HepG2 (cell line): ENCODE measurements at regions not wholly inside any gene's neighbourhood (a gene's known extent, or its start where the extent isn't known, plus 50 kb on each side); places are given as distances from the start of the nearest gene placed in this dataset.

Experiments
- ATAC-seq: fragments of 200-7000 bp; cut with Tn5 transposase; 3 replicates; pipeline ENCODE4 v1.9.1; 2020; ENCODE audit warnings: mild to moderate bottlenecking, moderate library complexity
- BruUV-seq: library from RNA; stranded (reverse); fragments of 400-500 nt; replicated peaks from 2 replicates; lab custom pipeline; 2021; lab: Mats Ljungman, UMichigan
- CTCF ChIA-PET: fragments of 300-600 bp; formaldehyde crosslinking; extraction: SDS; loops from one replicate; lab custom pipeline; 2021; ENCODE audit warnings: low total read pairs, inconsistent platforms, low intra/inter-chr PET ratio; lab: Yijun Ruan, JAX
- POLR2A ChIA-PET: fragments of 350-600 bp; sonication (Branson Sonifier 250); formaldehyde crosslinking; loops from one replicate; lab custom pipeline; 2020; ENCODE audit warnings: antibody characterized with exemption, inconsistent platforms; lab: Yijun Ruan, JAX
- DNase-seq: peaks from one replicate; pipeline ENCODE4 v3.0.0-alpha.2; 2015; ENCODE audit warnings: low spot score
- FAIRE-seq: peaks from 3 replicates; lab custom pipeline; 2011; peaks lifted over from hg19 to GRCh38; lab: Jason Lieb, UNC
- H2AFZ ChIP-seq: one replicate; pipeline ENCODE4 v1.6.1; 2011; ENCODE audit warnings: low read length, inconsistent platforms
- H3K27ac ChIP-seq: fragments of 300-600 bp; 3 replicates; pipeline ENCODE4 v1.8.0; 2011; ENCODE audit warnings: mixed run types, mild to moderate bottlenecking, mixed read lengths, low read length, inconsistent platforms; ENCODE audit not compliant: insufficient read depth; ENCODE audit errors: extremely low read length
- H3K27me3 ChIP-seq, 2 experiments: fragments of 200-600 bp in 1 of 2; 2 replicates in 1 of 2; 3 replicates in 1 of 2; pipeline versions ENCODE4 v1.6.0 to v1.8.0; 2011; ENCODE audit warnings: low read length in 2 of 2, mild to moderate bottlenecking in 2 of 2, moderate library complexity in 2 of 2, inconsistent platforms in 1 of 2; ENCODE audit not compliant: insufficient read depth in 2 of 2, control insufficient read depth in 1 of 2
- H3K36me3 ChIP-seq, 2 experiments: fragments of 200-600 bp in 1 of 2; replicated peaks in 1 of 2; 2 replicates in 1 of 2; 3 replicates in 1 of 2; pipeline versions ENCODE4 v1.5.1 to v1.8.0; 2011; ENCODE audit warnings: low read length in 2 of 2, inconsistent platforms in 1 of 2; ENCODE audit not compliant: insufficient read depth in 2 of 2, control insufficient read depth in 1 of 2
- H3K4me1 ChIP-seq: 2 replicates; pipeline ENCODE4 v1.5.1; 2012; ENCODE audit warnings: low read length, inconsistent platforms; ENCODE audit not compliant: insufficient read depth
- H3K4me2 ChIP-seq: 2 replicates; pipeline ENCODE4 v1.6.0; 2011; ENCODE audit warnings: low read depth, low read length, inconsistent platforms
- H3K4me3 ChIP-seq, 3 experiments: fragments of 200-600 bp in 1 of 3; sonication (generic), shearing (Covaris generic) in 1 of 3; replicated peaks in 1 of 3; 2 replicates each; pipeline ENCODE4 v1.5.1; 2011 to 2016; ENCODE audit warnings: low read length in 3 of 3, inconsistent platforms in 2 of 3, low read depth in 2 of 3, mild to moderate bottlenecking in 2 of 3, control low read depth in 1 of 3, mixed read lengths in 1 of 3; ENCODE audit not compliant: insufficient read depth in 1 of 3
- H3K79me2 ChIP-seq: one replicate; pipeline ENCODE4 v1.6.1; 2011; ENCODE audit warnings: low read length, inconsistent platforms; ENCODE audit not compliant: insufficient read depth
- H3K9ac ChIP-seq: 2 replicates; pipeline ENCODE4 v1.6.0; 2011; ENCODE audit warnings: mild to moderate bottlenecking, low read depth, low read length, inconsistent platforms; ENCODE audit not compliant: insufficient read depth
- H3K9me3 ChIP-seq: 2 replicates; pipeline ENCODE4 v1.5.1; 2012; ENCODE audit warnings: mild to moderate bottlenecking, low read length
- H4K20me1 ChIP-seq: 2 replicates; pipeline ENCODE4 v1.6.0; 2011; ENCODE audit warnings: inconsistent platforms, mild to moderate bottlenecking, low read length, moderate library complexity; ENCODE audit not compliant: insufficient read depth
- HNF1B ChIP-seq: sonication (generic); formaldehyde crosslinking; IDR thresholded peaks from 2 replicates; pipeline ENCODE4 v1.5.1; 2020; ENCODE audit warnings: mild to moderate bottlenecking, moderate library complexity, missing genetic modification reagents
- KMT2A ChIP-seq: sonication (generic); formaldehyde crosslinking; IDR thresholded peaks from 2 replicates; pipeline ENCODE4 v1.4.0; 2020; ENCODE audit warnings: missing genetic modification reagents
- MATR3 ChIP-seq: sonication (generic); formaldehyde crosslinking; IDR thresholded peaks from 2 replicates; pipeline ENCODE4 v1.4.0; 2020; ENCODE audit warnings: missing genetic modification reagents
- SALL1 ChIP-seq: sonication (generic); formaldehyde crosslinking; IDR thresholded peaks from 2 replicates; pipeline ENCODE4 v1.8.0; 2022; ENCODE audit warnings: mild to moderate bottlenecking, missing genetic modification reagents
- SNAI1 ChIP-seq: sonication (generic); formaldehyde crosslinking; IDR thresholded peaks from 2 replicates; pipeline ENCODE4 v1.5.0; 2020; ENCODE audit warnings: mild to moderate bottlenecking, missing genetic modification reagents, borderline replicate concordance
- SNAPC4 ChIP-seq: sonication (generic); formaldehyde crosslinking; IDR thresholded peaks from 2 replicates; pipeline ENCODE4 v1.4.0; 2020; ENCODE audit warnings: mild to moderate bottlenecking, missing genetic modification reagents
- SOX6 ChIP-seq, 2 experiments: fragments of 450-650 bp in 1 of 2; sonication (generic) in 1 of 2; formaldehyde crosslinking in 1 of 2; IDR thresholded peaks; 2 replicates each; pipeline versions ENCODE4 v1.4.0 to v1.6.1; 2017 to 2020; ENCODE audit warnings: antibody characterized with exemption in 1 of 2, mild to moderate bottlenecking in 1 of 2, missing genetic modification reagents in 1 of 2
- ZNF430 ChIP-seq: sonication (generic); formaldehyde crosslinking; IDR thresholded peaks from 2 replicates; pipeline ENCODE4 v1.9.0; 2021; ENCODE audit warnings: mild to moderate bottlenecking, missing genetic modification reagents
- ZNF569 ChIP-seq: sonication (generic); formaldehyde crosslinking; IDR thresholded peaks from 2 replicates; pipeline ENCODE4 v1.5.0; 2020; ENCODE audit warnings: mild to moderate bottlenecking, missing genetic modification reagents, moderate library complexity, borderline replicate concordance
- ZNF572 ChIP-seq: sonication (generic); formaldehyde crosslinking; IDR thresholded peaks from 2 replicates; pipeline ENCODE4 v1.5.1; 2020; ENCODE audit warnings: mild to moderate bottlenecking, missing genetic modification reagents
- ZNF607 ChIP-seq: sonication (generic); formaldehyde crosslinking; IDR thresholded peaks from 2 replicates; pipeline ENCODE4 v1.5.1; 2020; ENCODE audit warnings: missing genetic modification reagents, mild to moderate bottlenecking, borderline replicate concordance
- ZNF720 ChIP-seq: sonication (generic); formaldehyde crosslinking; IDR thresholded peaks from 2 replicates; pipeline ENCODE4 v1.4.0; 2020; ENCODE audit warnings: missing genetic modification reagents
- ZSCAN31 ChIP-seq: sonication (generic); formaldehyde crosslinking; IDR thresholded peaks from 2 replicates; pipeline ENCODE4 v1.5.0; 2020; ENCODE audit warnings: low read depth, mild to moderate bottlenecking, missing genetic modification reagents
- ZSCAN9 ChIP-seq: IDR thresholded peaks from 2 replicates; pipeline ENCODE4 v1.6.1; 2016; ENCODE audit warnings: borderline replicate concordance
- WGBS: methylation state at CpG from one replicate; pipeline ENCODE4 v1.1.6; 2017; ENCODE audit warnings: low lambda C conversion rate; 5-methylcytosine and 5-hydroxymethylcytosine counted together
- in situ Hi-C: cut with HindIII; loops from 2 replicates; pipeline ENCODE4 v1.10.0; 2017; ENCODE audit warnings: low pct_unique_long_range_greater_than_20kb; ENCODE audit not compliant: extremely low pct_ligation_motif_present
- intact Hi-C: fragments of 100-400 bp; cut with micrococcal nuclease; formaldehyde crosslinking; loops from one replicate; pipeline ENCODE4 v1.10.0; 2022; ENCODE audit not compliant: unreplicated experiment
- TF ChIP-seq, protein P1 (sequence below): sonication (generic); formaldehyde crosslinking; IDR thresholded peaks from 2 replicates; pipeline ENCODE4 v1.4.0; 2020; ENCODE audit warnings: mild to moderate bottlenecking, missing genetic modification reagents

DNA sequence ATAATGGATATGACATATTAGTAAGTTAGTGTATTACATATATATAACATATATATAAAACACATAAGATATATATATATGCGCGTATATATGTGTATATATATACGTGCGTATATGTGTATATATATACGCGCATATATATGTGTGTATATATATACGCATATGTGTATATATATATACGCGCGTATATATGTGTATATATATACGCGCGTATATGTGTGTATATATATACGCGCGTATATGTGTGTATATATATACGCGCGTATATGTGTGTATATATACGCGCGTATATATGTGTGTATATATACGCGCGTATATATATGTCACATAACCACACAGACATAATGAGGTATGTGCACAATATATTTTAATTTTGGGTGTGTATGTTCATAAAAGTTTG lies 327.8 kb downstream of the MEIS1 start:
- H2AFZ ChIP-seq = no peak overlapping the region
- H3K4me1 ChIP-seq = no peaks in the 10 kb centered on the region
- no peak overlapping the region for H3K9ac ChIP-seq
- FAIRE-seq (no peak), ATAC-seq (no peak), DNase-seq (no peak)
- in situ Hi-C loops = no loop called here
- no peaks in the 10 kb centered on the region for H3K9me3 ChIP-seq
- H3K36me3 ChIP-seq = no peaks in the 10 kb centered on the region
- H3K27me3 ChIP-seq = no peaks in the 10 kb centered on the region
- no peaks in the 10 kb centered on the region for H4K20me1 ChIP-seq
- H3K4me2 ChIP-seq = no peak overlapping the region
- WGBS = 94% methylated on average over 25 of the region's 25 CpGs
- no peak overlapping the region for H3K4me3 ChIP-seq
- no peak overlapping the region for H3K27ac ChIP-seq
- ChIA-PET POLR2A (no interaction called here), CTCF (no interaction called here)
- H3K79me2 ChIP-seq = no peaks in the 10 kb centered on the region
- intact Hi-C loops = no loop called here
- no peak for TF ChIP-seq ZSCAN31
- TF ChIP-seq SALL1 (CRISPR knock-in tag) = no peak
- TF ChIP-seq SOX6 (IDR thresholded peaks at IDR 0.05) = no peak
- TF ChIP-seq SOX6 (CRISPR knock-in tag; IDR thresholded peaks at IDR 0.05) = no peak
- no peak for TF ChIP-seq SNAI1 (CRISPR knock-in tag)
- TF ChIP-seq ZSCAN9 (CRISPR knock-in tag) = no peak
- TF ChIP-seq, protein P1, sequence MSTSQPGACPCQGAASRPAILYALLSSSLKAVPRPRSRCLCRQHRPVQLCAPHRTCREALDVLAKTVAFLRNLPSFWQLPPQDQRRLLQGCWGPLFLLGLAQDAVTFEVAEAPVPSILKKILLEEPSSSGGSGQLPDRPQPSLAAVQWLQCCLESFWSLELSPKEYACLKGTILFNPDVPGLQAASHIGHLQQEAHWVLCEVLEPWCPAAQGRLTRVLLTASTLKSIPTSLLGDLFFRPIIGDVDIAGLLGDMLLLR (CRISPR knock-in tag) = no peak
- TF ChIP-seq ZNF720 (CRISPR knock-in tag) = no peak
- no peak for TF ChIP-seq MATR3 (CRISPR knock-in tag)
- TF ChIP-seq ZNF569 = no peak
- TF ChIP-seq ZNF430 (CRISPR knock-in tag) = no peak
- TF ChIP-seq ZNF607 = no peak
- no peak for TF ChIP-seq HNF1B (CRISPR knock-in tag)
- TF ChIP-seq ZNF572 = no peak
- TF ChIP-seq SNAPC4 (CRISPR knock-in tag) = no peak
- TF ChIP-seq KMT2A (CRISPR knock-in tag) = no peak
- no TSS peak for BruUV-seq
